ENCODE measurements at regions not wholly inside any gene's neighbourhood (a gene's known extent, or its start where the extent isn't known, plus 50 kb on each side); places are given as distances from the start of the nearest gene placed in this dataset.

- Histone ChIP-seq H3K27me3 (ENCODE audit: insufficient read depth, low read depth) (no peaks in the 10 kb centered on the region), H2AFZ (ENCODE audit: low read depth) (no peak overlapping the region), H4K20me1 (ENCODE audit: insufficient read depth) (no peaks in the 10 kb centered on the region), H3K36me3 (ENCODE audit: insufficient read depth) (no peaks in the 10 kb centered on the region), H3K9ac (no peak overlapping the region), H3K4me2 (no peak overlapping the region), H3K27ac (no peak overlapping the region), H3K4me1 (ENCODE audit: low read depth, poor library complexity, severe bottlenecking) (no peaks in the 10 kb centered on the region), H3K4me3 (IDR thresholded peaks at IDR 0.05; ENCODE audit: insufficient read depth, low read depth, low read length) (no peak overlapping the region), H3K79me2 (ENCODE audit: insufficient read depth, low read depth) (no peaks in the 10 kb centered on the region)
- TF ChIP-seq CTCF (conservative IDR thresholded peaks at IDR 0.05; ENCODE audit: low read depth, low read length): no peak
Observed at GRCh38 chr5:63118221-63118620, 539.6 kb downstream of the LRRC70 start.

GRCh38 chr5:63111891-63112290 lies 533.3 kb downstream of the LRRC70 start:
- Histone ChIP-seq H2AFZ (ENCODE audit: low read depth) (no peak overlapping the region), H3K27me3 (ENCODE audit: insufficient read depth, low read depth) (no peaks in the 10 kb centered on the region), H4K20me1 (ENCODE audit: insufficient read depth) (no peaks in the 10 kb centered on the region), H3K36me3 (ENCODE audit: insufficient read depth) (no peaks in the 10 kb centered on the region), H3K27ac (no peak overlapping the region), H3K79me2 (ENCODE audit: insufficient read depth, low read depth) (no peaks in the 10 kb centered on the region), H3K4me2 (no peak overlapping the region), H3K9ac (no peak overlapping the region), H3K4me3 (IDR thresholded peaks at IDR 0.05; ENCODE audit: insufficient read depth, low read depth, low read length) (no peak overlapping the region), H3K4me1 (ENCODE audit: low read depth, poor library complexity, severe bottlenecking) (no peaks in the 10 kb centered on the region)
- no peak for TF ChIP-seq CTCF (conservative IDR thresholded peaks at IDR 0.05; ENCODE audit: low read depth, low read length)

DNA sequence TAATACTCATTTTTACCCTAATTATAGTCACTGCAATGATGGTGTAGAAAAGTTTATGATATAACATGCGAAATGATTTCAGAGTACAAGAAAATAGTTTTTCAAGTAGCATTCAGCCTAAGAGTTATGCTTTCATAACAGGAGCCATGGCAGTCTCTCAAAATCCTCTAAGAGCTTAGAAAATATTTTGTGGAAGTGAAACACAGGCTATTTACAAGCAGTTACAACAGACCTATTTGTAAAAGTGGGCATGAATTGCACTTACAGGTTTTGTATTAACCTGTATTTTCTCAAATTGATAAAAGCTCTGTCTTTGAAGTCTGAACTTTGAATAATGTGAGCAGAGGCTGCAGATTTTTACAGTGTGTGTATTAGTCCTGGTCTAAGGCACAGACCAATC lies 523.3 kb downstream of the LRRC70 start:
- Histone ChIP-seq H3K27me3 (ENCODE audit: insufficient read depth, low read depth) (no peaks in the 10 kb centered on the region), H2AFZ (ENCODE audit: low read depth) (no peak overlapping the region), H4K20me1 (ENCODE audit: insufficient read depth) (no peaks in the 10 kb centered on the region), H3K27ac (no peak overlapping the region), H3K4me3 (IDR thresholded peaks at IDR 0.05; ENCODE audit: insufficient read depth, low read depth, low read length) (no peak overlapping the region), H3K36me3 (ENCODE audit: insufficient read depth) (no peaks in the 10 kb centered on the region), H3K9ac (no peak overlapping the region), H3K4me2 (no peak overlapping the region), H3K4me1 (ENCODE audit: low read depth, poor library complexity, severe bottlenecking) (no peaks in the 10 kb centered on the region), H3K79me2 (ENCODE audit: insufficient read depth, low read depth) (no peaks in the 10 kb centered on the region)
- TF ChIP-seq CTCF (conservative IDR thresholded peaks at IDR 0.05; ENCODE audit: low read depth, low read length): no peak

DNA sequence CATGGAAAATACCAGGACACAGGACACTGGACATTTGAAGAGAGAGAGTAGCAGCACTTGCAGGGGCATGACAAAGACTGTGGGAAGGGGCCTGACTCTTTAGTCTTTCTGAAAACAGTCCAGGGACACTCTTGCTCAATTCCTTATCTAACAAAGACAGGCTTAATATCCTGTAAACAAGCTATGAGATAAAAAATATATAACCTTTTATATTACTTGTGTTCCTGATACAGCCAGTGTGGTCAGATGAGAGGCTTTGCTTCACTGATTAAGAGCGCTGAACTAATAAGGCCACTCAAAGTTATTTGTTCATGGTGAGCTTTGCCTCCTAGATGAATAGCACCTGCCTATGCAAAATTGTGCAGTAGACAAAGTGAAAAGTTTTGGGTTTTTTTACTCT lies 518.7 kb downstream of the LRRC70 start:
- no peaks in the 10 kb centered on the region for H3K36me3 ChIP-seq (ENCODE audit: insufficient read depth)
- no peaks in the 10 kb centered on the region for H4K20me1 ChIP-seq (ENCODE audit: insufficient read depth)
- no peaks in the 10 kb centered on the region for H3K4me1 ChIP-seq (ENCODE audit: low read depth, poor library complexity, severe bottlenecking)
- no peak overlapping the region for H3K9ac ChIP-seq
- H3K27ac ChIP-seq: no peak overlapping the region
- H2AFZ ChIP-seq (ENCODE audit: low read depth): no peak overlapping the region
- H3K4me3 ChIP-seq (IDR thresholded peaks at IDR 0.05; ENCODE audit: insufficient read depth, low read depth, low read length): no peak overlapping the region
- H3K4me2 ChIP-seq: no peak overlapping the region
- no peaks in the 10 kb centered on the region for H3K79me2 ChIP-seq (ENCODE audit: insufficient read depth, low read depth)
- H3K27me3 ChIP-seq (ENCODE audit: insufficient read depth, low read depth): no peaks in the 10 kb centered on the region
- no peak for TF ChIP-seq CTCF (conservative IDR thresholded peaks at IDR 0.05; ENCODE audit: low read depth, low read length)

DNA sequence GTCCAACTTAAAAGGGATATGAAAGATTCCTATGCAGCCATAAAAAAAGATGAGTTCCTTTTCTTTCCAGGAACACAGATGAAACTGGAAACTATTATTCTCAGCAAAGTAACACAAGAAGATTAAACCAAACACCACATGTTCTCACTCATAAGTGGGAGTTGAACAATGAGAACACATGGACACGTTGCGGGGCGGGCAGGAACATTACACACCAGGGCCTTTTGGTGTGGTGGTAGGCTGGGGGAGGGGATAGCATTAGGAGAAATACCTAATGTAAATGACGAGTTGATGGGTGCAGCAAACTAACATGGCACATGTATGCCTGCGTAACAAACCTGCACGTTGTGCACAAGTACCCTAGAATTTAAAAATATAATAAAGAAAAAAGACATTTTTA lies 516.1 kb downstream of the LRRC70 start:
- no peak for TF ChIP-seq CTCF (conservative IDR thresholded peaks at IDR 0.05; ENCODE audit: low read depth, low read length)
- Histone ChIP-seq H4K20me1 (ENCODE audit: insufficient read depth) (no peaks in the 10 kb centered on the region), H2AFZ (ENCODE audit: low read depth) (no peak overlapping the region), H3K27me3 (ENCODE audit: insufficient read depth, low read depth) (no peaks in the 10 kb centered on the region), H3K9ac (no peak overlapping the region), H3K27ac (no peak overlapping the region), H3K79me2 (ENCODE audit: insufficient read depth, low read depth) (no peaks in the 10 kb centered on the region), H3K36me3 (ENCODE audit: insufficient read depth) (no peaks in the 10 kb centered on the region), H3K4me2 (no peak overlapping the region), H3K4me1 (ENCODE audit: low read depth, poor library complexity, severe bottlenecking) (no peaks in the 10 kb centered on the region), H3K4me3 (IDR thresholded peaks at IDR 0.05; ENCODE audit: insufficient read depth, low read depth, low read length) (no peak overlapping the region)
